ENCODE measurements at regions not wholly inside any gene's neighbourhood (a gene's known extent, or its start where the extent isn't known, plus 50 kb on each side); places are given as distances from the start of the nearest gene placed in this dataset.

GRCh38 chr3:82133070-82133606 lies 371.7 kb upstream of the GBE1 start:
- H3K4me1 ChIP-seq, result no peaks in the 10 kb centered on the region
- no peak overlapping the region for H3K9ac ChIP-seq
- H3K27ac ChIP-seq, result no peak overlapping the region
- H3K4me3 ChIP-seq (ENCODE audit: low read depth, low read length), result no peak overlapping the region
- H3K4me2 ChIP-seq (ENCODE audit: low read length), result no peak overlapping the region
- no peaks in the 10 kb centered on the region for H3K36me3 ChIP-seq (ENCODE audit: control insufficient read depth, insufficient read depth, low read length)
- no peaks in the 10 kb centered on the region for H3K9me3 ChIP-seq (ENCODE audit: control insufficient read depth, low read length)
- H3K27me3 ChIP-seq (ENCODE audit: control insufficient read depth, insufficient read depth, low read length), result no peaks in the 10 kb centered on the region
- no peaks in the 10 kb centered on the region for H3K79me2 ChIP-seq
- no peak overlapping the region for H2AFZ ChIP-seq
- TF ChIP-seq, protein P1, sequence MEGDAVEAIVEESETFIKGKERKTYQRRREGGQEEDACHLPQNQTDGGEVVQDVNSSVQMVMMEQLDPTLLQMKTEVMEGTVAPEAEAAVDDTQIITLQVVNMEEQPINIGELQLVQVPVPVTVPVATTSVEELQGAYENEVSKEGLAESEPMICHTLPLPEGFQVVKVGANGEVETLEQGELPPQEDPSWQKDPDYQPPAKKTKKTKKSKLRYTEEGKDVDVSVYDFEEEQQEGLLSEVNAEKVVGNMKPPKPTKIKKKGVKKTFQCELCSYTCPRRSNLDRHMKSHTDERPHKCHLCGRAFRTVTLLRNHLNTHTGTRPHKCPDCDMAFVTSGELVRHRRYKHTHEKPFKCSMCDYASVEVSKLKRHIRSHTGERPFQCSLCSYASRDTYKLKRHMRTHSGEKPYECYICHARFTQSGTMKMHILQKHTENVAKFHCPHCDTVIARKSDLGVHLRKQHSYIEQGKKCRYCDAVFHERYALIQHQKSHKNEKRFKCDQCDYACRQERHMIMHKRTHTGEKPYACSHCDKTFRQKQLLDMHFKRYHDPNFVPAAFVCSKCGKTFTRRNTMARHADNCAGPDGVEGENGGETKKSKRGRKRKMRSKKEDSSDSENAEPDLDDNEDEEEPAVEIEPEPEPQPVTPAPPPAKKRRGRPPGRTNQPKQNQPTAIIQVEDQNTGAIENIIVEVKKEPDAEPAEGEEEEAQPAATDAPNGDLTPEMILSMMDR (IDR thresholded peaks at IDR 0.05), result peak; percentile 74

- H3K27ac ChIP-seq, result no peak overlapping the region
- TF ChIP-seq, protein P1 (IDR thresholded peaks at IDR 0.05), result no peak
- no peaks in the 10 kb centered on the region for H3K79me2 ChIP-seq
- no peak overlapping the region for H2AFZ ChIP-seq
- H3K36me3 ChIP-seq (ENCODE audit: control insufficient read depth, insufficient read depth, low read length), result no peaks in the 10 kb centered on the region
- no peaks in the 10 kb centered on the region for H3K27me3 ChIP-seq (ENCODE audit: control insufficient read depth, insufficient read depth, low read length)
- H3K9ac ChIP-seq, result no peak overlapping the region
- H3K9me3 ChIP-seq (ENCODE audit: control insufficient read depth, low read length), result no peaks in the 10 kb centered on the region
- no peak overlapping the region for H3K4me2 ChIP-seq (ENCODE audit: low read length)
- no peaks in the 10 kb centered on the region for H3K4me1 ChIP-seq
- no peak overlapping the region for H3K4me3 ChIP-seq (ENCODE audit: low read depth, low read length)
Observed at GRCh38 chr3:82132210-82133069, 371.0 kb upstream of the GBE1 start.

DNA sequence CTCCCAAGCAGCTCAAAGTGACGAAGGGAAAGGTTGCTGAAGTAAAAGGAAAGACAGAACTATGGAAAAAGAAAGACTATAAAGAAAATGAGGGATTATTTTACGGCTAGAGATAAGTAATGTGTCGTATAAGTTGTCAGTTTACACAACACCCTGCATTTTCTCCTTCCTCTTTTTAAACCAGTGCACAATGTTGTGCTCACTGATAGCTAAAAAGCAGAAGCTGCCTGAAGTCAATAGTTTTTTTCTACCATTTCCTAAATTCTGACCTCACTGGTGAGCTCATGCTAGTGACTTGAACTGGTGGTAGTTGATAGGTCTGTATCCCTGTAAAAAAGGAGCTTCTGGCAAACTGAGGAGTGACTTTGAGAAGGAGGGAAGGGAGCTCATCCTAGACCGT lies 368.6 kb upstream of the GBE1 start:
- Histone ChIP-seq H3K4me2 (ENCODE audit: low read length) (no peak overlapping the region), H3K9ac (no peak overlapping the region), H3K36me3 (ENCODE audit: control insufficient read depth, insufficient read depth, low read length) (no peaks in the 10 kb centered on the region), H3K27me3 (ENCODE audit: control insufficient read depth, insufficient read depth, low read length) (no peaks in the 10 kb centered on the region), H3K4me3 (ENCODE audit: low read depth, low read length) (no peak overlapping the region), H3K9me3 (ENCODE audit: control insufficient read depth, low read length) (no peaks in the 10 kb centered on the region), H3K4me1 (no peaks in the 10 kb centered on the region), H3K27ac (no peak overlapping the region), H3K79me2 (no peaks in the 10 kb centered on the region), H2AFZ (peak overlapping the region; percentile 23)
- TF ChIP-seq, protein P1 (IDR thresholded peaks at IDR 0.05), result no peak

DNA sequence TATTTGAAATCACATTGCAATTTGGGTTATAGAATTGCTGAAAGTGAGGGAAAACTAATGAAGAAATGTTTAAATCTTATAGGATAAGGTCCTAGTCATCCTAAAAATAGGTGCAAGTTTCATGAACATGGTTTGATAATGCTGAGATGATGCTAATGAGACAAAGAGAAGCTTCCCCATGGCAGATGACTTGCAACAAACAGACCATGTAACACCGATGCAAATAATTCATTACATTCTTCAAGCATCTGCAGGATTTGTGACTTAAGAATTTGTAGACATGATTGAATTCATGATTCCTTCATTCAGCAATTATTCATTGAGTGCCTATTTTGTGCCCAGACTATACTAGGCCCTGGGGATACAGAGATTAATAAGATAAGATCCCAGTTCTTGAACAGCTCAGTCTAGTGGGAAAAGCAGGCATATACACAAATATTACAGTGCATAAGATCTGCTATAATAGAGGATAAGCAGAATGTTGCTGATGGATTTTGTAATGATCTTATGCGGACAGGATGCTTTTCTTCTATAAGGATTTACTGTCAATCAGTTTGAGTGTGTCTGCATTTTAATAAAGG lies 367.9 kb upstream of the GBE1 start:
- no peak overlapping the region for H2AFZ ChIP-seq
- H3K27ac ChIP-seq, result no peak overlapping the region
- no peak overlapping the region for H3K4me2 ChIP-seq (ENCODE audit: low read length)
- H3K9ac ChIP-seq, result no peak overlapping the region
- TF ChIP-seq, protein P1 (IDR thresholded peaks at IDR 0.05), result no peak
- H3K9me3 ChIP-seq (ENCODE audit: control insufficient read depth, low read length), result no peaks in the 10 kb centered on the region
- H3K4me3 ChIP-seq (ENCODE audit: low read depth, low read length), result no peak overlapping the region
- no peaks in the 10 kb centered on the region for H3K79me2 ChIP-seq
- no peaks in the 10 kb centered on the region for H3K4me1 ChIP-seq
- no peaks in the 10 kb centered on the region for H3K36me3 ChIP-seq (ENCODE audit: control insufficient read depth, insufficient read depth, low read length)
- no peaks in the 10 kb centered on the region for H3K27me3 ChIP-seq (ENCODE audit: control insufficient read depth, insufficient read depth, low read length)
